Thyroid gland (tissue), 4 donors: ENCODE measurements at regions not wholly inside any gene's neighbourhood (a gene's known extent, or its start where the extent isn't known, plus 50 kb on each side); places are given as distances from the start of the nearest gene placed in this dataset.

ENCODE experiments used
- DNase-seq, 2 donors: peaks; one replicate each; pipeline ENCODE4 v3.0.0-alpha.2; 2019
- H3K27ac ChIP-seq, 3 donors: fragments of 200-600 bp; sonication (generic); 1 replicate in 2 of 3; 2 replicates in 1 of 3; pipeline ENCODE4 v1.5.1; 2016 to 2019; ENCODE audit warnings: mild to moderate bottlenecking in 1 of 3, moderate library complexity in 1 of 3
- H3K27me3 ChIP-seq: fragments of 200-600 bp; sonication (generic); one replicate; pipeline ENCODE4 v1.5.1; 2019
- H3K36me3 ChIP-seq, 2 donors: fragments of 200-600 bp; sonication (generic); one replicate each; pipeline ENCODE4 v1.5.1; 2016 to 2019
- H3K4me1 ChIP-seq, 2 donors: fragments of 200-600 bp; sonication (generic); one replicate each; pipeline ENCODE4 v1.5.1; 2017 to 2019
- H3K4me3 ChIP-seq, 3 donors: fragments of 200-600 bp; sonication (generic); replicated peaks in 1 of 3; 1 replicate in 2 of 3; 2 replicates in 1 of 3; pipeline ENCODE4 v1.5.1; 2016; ENCODE audit warnings: mild to moderate bottlenecking in 1 of 3
- H3K9me3 ChIP-seq: fragments of 200-600 bp; sonication (generic); one replicate; pipeline ENCODE4 v1.5.1; 2017
- CTCF ChIP-seq, 6 experiments: fragments of 200-600 bp in 3 of 6; fragments of 450-650 bp in 3 of 6; sonication (generic) in 3 of 6; IDR thresholded peaks; one replicate each; pipeline ENCODE4 v1.5.1; 2016 to 2019; ENCODE audit warnings: antibody characterized with exemption in 6 of 6, mild to moderate bottlenecking in 2 of 6, inconsistent platforms in 1 of 6, moderate library complexity in 1 of 6
- POLR2A ChIP-seq, 2 donors: fragments of 450-650 bp; IDR thresholded peaks; one replicate each; pipeline ENCODE4 v1.6.1; 2017; ENCODE audit warnings: antibody characterized with exemption in 2 of 2, mild to moderate bottlenecking in 2 of 2, moderate library complexity in 1 of 2
- WGBS, 2 donors: methylation state at CpG; one replicate each; pipeline ENCODE4 v1.1.5; 2017; 5-methylcytosine and 5-hydroxymethylcytosine counted together
- intact Hi-C: fragments of 100-400 bp; cut with DNase I; formaldehyde crosslinking; loops from one replicate; pipeline ENCODE4 v1.15.1; 2023

GRCh38 chr12:41979574-41979973, 165.1 kb downstream of the GXYLT1 start:
- no peak overlapping the region for H3K4me3 ChIP-seq
- DNase-seq: no peak
- 86 to 90% methylated on average over 2 of the region's 2 CpGs for WGBS, 2 donors
- H3K27ac ChIP-seq: no peak overlapping the region
- no peaks in the 10 kb centered on the region for H3K9me3 ChIP-seq
- TF ChIP-seq CTCF (IDR thresholded peaks at IDR 0.05) (no peak), POLR2A (IDR thresholded peaks at IDR 0.05) (no peak)
- H3K27me3 ChIP-seq: no peaks in the 10 kb centered on the region
- intact Hi-C loops: no loop called here
- no peaks in the 10 kb centered on the region for H3K36me3 ChIP-seq
- H3K4me1 ChIP-seq: no peaks in the 10 kb centered on the region

- peaks cover 4 to 5% of the 10 kb centered on the region in 2 donors for H3K4me1 ChIP-seq
- TF ChIP-seq POLR2A (IDR thresholded peaks at IDR 0.05) (no peak), CTCF (IDR thresholded peaks at IDR 0.05) (no peak)
- H3K27me3 ChIP-seq: no peaks in the 10 kb centered on the region
- DNase-seq: no peak
- H3K9me3 ChIP-seq: no peaks in the 10 kb centered on the region
- no peaks in the 10 kb centered on the region for H3K36me3 ChIP-seq
- intact Hi-C loops: no loop called here
- H3K4me3 ChIP-seq: no peak overlapping the region
- no peak overlapping the region for H3K27ac ChIP-seq
- WGBS, 2 donors: 86 to 94% methylated on average over 2 of the region's 2 CpGs
These were observed 172.1 kb downstream of the GXYLT1 start for GRCh38 chr12:41972598-41972997.

GRCh38 chr12:41972196-41972595, 172.5 kb downstream of the GXYLT1 start:
- intact Hi-C loops: no loop called here
- WGBS, 2 donors: 70 to 78% methylated on average over 3 of the region's 3 CpGs
- H3K36me3 ChIP-seq: no peaks in the 10 kb centered on the region
- H3K4me3 ChIP-seq: no peak overlapping the region
- TF ChIP-seq POLR2A (IDR thresholded peaks at IDR 0.05) (no peak), CTCF (IDR thresholded peaks at IDR 0.05) (no peak)
- H3K27ac ChIP-seq: no peak overlapping the region
- DNase-seq: no peak
- peaks cover 4 to 5% of the 10 kb centered on the region in 2 donors for H3K4me1 ChIP-seq
- H3K9me3 ChIP-seq: no peaks in the 10 kb centered on the region
- H3K27me3 ChIP-seq: no peaks in the 10 kb centered on the region

- no peaks in the 10 kb centered on the region for H3K36me3 ChIP-seq
- H3K4me3 ChIP-seq: no peak overlapping the region
- no peak for DNase-seq
- peaks cover 4 to 5% of the 10 kb centered on the region in 2 donors for H3K4me1 ChIP-seq
- 80 to 86% methylated on average over 2 of the region's 2 CpGs for WGBS, 2 donors
- TF ChIP-seq CTCF (IDR thresholded peaks at IDR 0.05): no peak
- TF ChIP-seq POLR2A (IDR thresholded peaks at IDR 0.05): no peak
- H3K27me3 ChIP-seq: no peaks in the 10 kb centered on the region
- H3K27ac ChIP-seq: no peak overlapping the region
- no peaks in the 10 kb centered on the region for H3K9me3 ChIP-seq
- intact Hi-C loops: no loop called here
These were observed 173.9 kb downstream of the GXYLT1 start for GRCh38 chr12:41970744-41971143.

GRCh38 chr12:41968599-41968998, 176.1 kb downstream of the GXYLT1 start:
- TF ChIP-seq POLR2A (IDR thresholded peaks at IDR 0.05) (no peak), CTCF (IDR thresholded peaks at IDR 0.05) (no peak)
- Histone ChIP-seq H3K27ac (no peak overlapping the region), H3K4me3 (no peak overlapping the region), H3K36me3 (no peaks in the 10 kb centered on the region), H3K4me1 (peaks cover 4 to 5% of the 10 kb centered on the region in 2 donors), H3K27me3 (no peaks in the 10 kb centered on the region), H3K9me3 (no peaks in the 10 kb centered on the region)
- intact Hi-C loops: no loop called here
- no peak for DNase-seq
